GM18499 (cell line): ENCODE measurements at regions not wholly inside any gene's neighbourhood (a gene's known extent, or its start where the extent isn't known, plus 50 kb on each side); places are given as distances from the start of the nearest gene placed in this dataset.
"Not testable (repeated sequence)": the region's sequence is repeated elsewhere in the genome, so short reads cannot be mapped to it uniquely, and the experiment has no call there.

Experiments used
- ATAC-seq: cut with Tn5 transposase; IDR thresholded peaks from one replicate; pipeline ENCODE4 v1.9.1; 2021; ENCODE audit warnings: moderate number of reproducible peaks; ENCODE audit not compliant: insufficient read depth, unreplicated experiment

- ATAC-seq: no peak
These were observed 223.9 kb downstream of the C7orf25 start for GRCh38 chr7:42688056-42688371.

GRCh38 chr7:42687211-42688055, 224.4 kb downstream of the C7orf25 start:
- ATAC-seq: no peak

- no peak for ATAC-seq
These were observed 225.2 kb downstream of the C7orf25 start for GRCh38 chr7:42686594-42687156.

GRCh38 chr7:42685911-42686310, 226.0 kb downstream of the C7orf25 start:
- ATAC-seq: no peak

GRCh38 chr7:42677751-42678699, 233.8 kb downstream of the C7orf25 start:
- ATAC-seq: no peak

- no peak for ATAC-seq
These were observed 237.3 kb downstream of the C7orf25 start for GRCh38 chr7:42674541-42674940.

GRCh38 chr7:42673951-42674350, 237.9 kb downstream of the C7orf25 start:
- ATAC-seq: no peak

GRCh38 chr7:42672339-42672999, 239.4 kb downstream of the C7orf25 start:
- ATAC-seq: no peak

GRCh38 chr7:42671627-42672026, 240.2 kb downstream of the C7orf25 start:
- ATAC-seq: no peak

- no peak for ATAC-seq
These were observed 244.9 kb downstream of the C7orf25 start for GRCh38 chr7:42666994-42667393.

- ATAC-seq: no peak
These were observed 249.0 kb downstream of the C7orf25 start for GRCh38 chr7:42662862-42663261.

- no peak for ATAC-seq
These were observed 250.6 kb downstream of the C7orf25 start for GRCh38 chr7:42661312-42661711.

- ATAC-seq: no peak
These were observed 261.2 kb downstream of the C7orf25 start for GRCh38 chr7:42650701-42651100.

- no peak for ATAC-seq
These were observed 261.7 kb downstream of the C7orf25 start for GRCh38 chr7:42650171-42650570.

GRCh38 chr7:42645906-42646305, 266.0 kb downstream of the C7orf25 start:
- no peak for ATAC-seq

- no peak for ATAC-seq
These were observed 269.2 kb downstream of the C7orf25 start for GRCh38 chr7:42642699-42643098.

GRCh38 chr7:42639930-42640329, 271.9 kb downstream of the C7orf25 start:
- no peak for ATAC-seq

GRCh38 chr7:42636380-42636779, 275.5 kb downstream of the C7orf25 start:
- not testable (repeated sequence) for ATAC-seq

GRCh38 chr7:42628054-42628453, 283.8 kb downstream of the C7orf25 start:
- ATAC-seq: no peak

- no peak for ATAC-seq
These were observed 284.2 kb downstream of the C7orf25 start for GRCh38 chr7:42627626-42628025.
